SIG-M5 treated with dmso at 0.1 percent for 504 hours (cell line): ENCODE measurements at regions not wholly inside any gene's neighbourhood (a gene's known extent, or its start where the extent isn't known, plus 50 kb on each side); places are given as distances from the start of the nearest gene placed in this dataset.

Experiments
- DNase-seq: peaks from one replicate; lab custom pipeline; 2025; ENCODE audit not compliant: unreplicated experiment; lab: John Stamatoyannopoulos, UW

DNA sequence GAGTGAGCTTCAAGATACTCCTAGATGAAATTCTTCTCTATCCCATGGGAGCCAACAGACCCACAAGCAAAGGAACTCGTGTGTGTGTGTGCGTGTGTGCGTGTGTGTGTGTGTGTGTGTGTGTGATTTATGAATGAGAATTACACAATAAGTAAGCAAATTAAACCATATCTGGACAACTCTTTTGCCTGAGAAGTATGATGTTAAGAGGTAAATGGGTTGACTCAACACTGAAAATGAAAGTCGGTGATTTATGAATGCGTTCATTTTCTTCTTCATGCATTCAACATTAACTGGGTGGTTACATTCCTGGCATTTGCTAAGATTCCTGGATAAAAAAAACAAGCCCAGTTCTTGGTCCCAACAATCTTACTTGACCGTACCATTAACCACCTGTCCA is 171.3 kb upstream of the ZNF462 start:
- no peak for DNase-seq

DNA sequence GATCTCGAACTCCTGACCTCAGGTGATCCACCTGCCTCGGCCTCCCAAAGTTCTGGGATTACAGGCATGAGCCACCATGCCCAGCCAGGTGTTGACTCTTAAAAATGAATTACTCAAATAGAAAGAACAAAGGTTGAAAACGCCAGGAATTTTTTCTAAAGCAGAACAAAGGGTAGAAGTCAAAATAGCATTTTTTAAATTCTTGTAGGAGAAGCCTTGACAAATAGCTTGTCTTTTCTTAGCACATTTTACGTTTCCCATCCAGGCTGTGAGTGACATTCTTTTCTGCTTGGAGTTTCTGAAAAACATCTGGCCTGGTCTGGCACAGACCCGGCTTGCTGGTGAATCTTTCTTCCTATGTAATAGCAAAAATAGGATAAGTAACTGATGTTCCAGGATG is 169.4 kb upstream of the ZNF462 start:
- DNase-seq, result no peak

DNA sequence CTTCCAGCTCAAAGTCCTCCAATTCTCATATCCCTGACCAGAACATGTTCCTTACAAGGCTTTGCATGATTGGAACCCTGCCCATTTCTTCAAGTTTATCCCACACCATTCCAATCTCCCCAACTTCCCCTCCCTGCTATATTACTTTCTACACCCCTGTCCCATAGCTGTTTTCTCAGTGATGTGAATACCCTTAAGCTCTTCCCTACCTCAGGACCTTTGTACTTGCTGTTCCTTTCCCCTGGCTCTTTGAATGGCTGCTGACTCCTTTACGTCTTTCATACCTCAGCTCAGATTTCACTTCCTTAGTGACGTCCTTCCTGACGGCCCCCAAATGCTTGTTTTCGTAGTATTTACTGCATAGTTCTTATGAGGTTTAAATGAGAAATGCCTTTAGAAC is 166.2 kb upstream of the ZNF462 start:
- no peak for DNase-seq

DNA sequence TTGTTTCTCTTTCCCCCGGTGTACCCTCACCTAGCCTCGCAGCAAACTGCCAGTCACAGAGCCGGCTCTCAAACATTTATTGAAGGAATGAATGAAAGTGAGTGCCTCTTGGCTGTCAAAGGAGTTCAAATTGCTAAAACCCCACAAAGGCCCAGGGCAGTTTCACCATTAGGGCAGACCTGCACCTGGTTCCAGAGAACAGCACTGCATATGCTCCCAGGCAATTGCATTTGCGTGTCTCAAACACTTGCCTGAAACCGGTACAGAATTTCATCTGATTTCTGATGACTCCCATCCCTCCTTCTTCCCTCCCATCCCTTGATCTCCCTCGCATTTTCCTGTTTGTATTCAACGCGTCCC is 165.6 kb upstream of the ZNF462 start:
- no peak for DNase-seq

DNA sequence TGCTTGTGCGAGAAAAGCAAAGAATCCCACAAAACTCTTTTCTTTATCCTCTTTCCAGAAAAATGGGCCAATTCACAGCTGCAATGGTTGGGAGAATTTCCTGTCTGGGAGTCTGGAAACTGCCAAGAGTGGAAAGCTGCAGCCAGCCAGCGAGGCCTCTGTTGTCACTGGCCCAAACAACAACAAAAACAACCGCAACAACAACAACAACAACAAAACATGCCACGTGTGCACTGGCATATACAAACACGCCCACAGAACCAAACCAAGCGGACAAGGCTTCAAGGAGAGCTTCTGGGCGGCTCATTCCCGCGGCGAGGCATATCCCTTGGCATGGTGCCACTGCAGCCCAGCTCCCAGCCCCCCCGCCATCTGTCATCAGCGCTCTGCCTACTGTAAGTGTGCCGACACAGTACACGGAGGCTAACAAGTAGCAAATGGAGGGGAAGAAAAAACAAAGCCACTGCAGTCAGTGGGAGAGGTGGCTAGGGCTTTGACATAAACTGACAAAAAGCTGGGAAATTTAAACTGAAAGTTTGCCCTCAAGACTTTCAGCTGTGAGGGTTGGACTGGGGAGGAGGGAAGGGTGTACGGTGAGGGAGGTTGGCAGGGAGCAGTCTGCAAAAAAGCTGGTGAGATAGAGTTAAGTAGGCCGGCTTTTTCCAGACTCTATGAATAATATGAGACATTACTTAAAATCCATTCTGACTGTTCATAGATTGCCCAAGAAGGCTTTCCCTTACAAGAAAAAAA is 165.0 kb upstream of the ZNF462 start:
- DNase-seq, result no peak

DNA sequence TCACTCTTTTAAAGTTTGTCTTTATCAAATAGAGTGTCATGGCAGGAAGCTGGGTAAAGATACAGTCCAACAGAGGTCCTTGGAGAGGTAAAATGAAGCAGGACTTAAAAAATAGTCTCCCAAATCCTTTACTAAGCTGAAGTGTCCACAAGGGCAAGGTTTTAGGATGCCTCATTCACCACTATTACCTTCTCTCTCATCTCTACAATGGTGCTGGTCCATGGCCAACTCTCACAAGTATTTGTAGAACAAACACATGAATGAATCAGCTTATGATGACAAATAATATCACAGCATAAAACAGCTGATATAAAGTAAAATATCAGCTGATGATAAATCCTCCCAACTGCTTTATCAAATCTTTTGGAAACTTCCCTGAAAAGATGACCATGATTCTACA is 162.3 kb upstream of the ZNF462 start:
- no peak for DNase-seq

DNA sequence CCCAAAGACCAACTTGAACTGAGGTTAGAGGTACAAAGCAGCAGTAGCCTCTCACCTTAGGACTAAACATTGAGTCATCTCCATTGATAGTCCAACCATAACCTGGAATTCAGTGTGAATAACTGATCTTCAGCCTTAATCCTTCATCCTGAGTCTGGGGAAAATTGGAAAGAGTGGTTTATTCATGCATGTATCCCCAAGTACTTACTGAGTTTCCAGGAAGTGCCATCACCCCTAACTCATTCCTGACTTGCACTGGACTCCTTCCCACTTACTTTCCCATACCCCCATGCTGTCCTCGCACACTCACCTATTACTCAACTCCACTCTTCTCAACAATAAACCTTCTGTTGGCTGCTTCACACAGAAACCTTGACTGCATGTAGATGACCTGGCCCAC is 161.4 kb upstream of the ZNF462 start:
- no peak for DNase-seq

DNA sequence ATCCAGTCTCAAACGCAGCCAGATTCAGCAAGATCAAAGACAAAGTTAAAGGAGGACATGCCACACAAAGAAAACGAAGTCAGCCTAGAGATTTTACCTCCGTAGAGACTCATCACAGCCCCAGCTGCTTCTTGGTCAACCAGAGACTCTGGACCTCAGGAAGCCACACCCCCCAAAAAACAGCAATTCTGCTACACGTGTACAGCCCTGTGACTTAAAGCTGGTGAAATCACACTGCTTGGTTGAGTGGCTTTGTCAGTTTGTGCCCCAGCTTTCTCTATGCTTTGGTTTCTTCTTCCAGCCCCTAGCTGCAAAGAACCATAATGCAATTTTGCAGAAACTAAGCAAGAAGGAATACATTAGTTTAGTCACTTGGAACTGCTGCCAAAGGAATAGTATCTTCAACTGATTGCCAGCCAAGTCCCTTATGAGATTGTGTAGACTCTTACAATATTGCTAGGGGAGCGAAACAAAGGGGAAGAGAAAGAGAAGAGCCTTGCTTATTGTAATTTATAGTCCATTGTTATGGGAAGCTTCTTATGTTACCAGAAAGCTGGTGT is 158.8 kb upstream of the ZNF462 start:
- DNase-seq, result no peak

DNA sequence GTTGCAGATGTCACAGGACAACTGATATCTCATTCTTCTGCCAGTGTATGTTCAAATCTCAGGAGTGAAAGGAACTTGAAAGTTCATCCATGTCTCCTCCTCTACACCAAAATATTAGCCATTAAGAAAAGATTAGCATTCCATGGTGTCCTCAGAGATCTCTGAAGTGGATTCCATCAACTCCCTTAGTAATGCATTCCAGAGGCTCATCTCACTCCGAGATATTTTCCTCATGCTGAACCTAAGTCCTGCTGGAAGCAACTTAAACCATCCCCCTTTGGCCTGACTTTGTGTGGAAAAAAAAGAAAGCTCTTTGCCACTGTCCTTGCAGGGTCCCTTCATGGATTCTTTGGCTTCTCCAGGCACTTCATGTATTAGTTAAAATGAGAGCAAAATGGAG is 155.7 kb upstream of the ZNF462 start:
- DNase-seq, result no peak

DNA sequence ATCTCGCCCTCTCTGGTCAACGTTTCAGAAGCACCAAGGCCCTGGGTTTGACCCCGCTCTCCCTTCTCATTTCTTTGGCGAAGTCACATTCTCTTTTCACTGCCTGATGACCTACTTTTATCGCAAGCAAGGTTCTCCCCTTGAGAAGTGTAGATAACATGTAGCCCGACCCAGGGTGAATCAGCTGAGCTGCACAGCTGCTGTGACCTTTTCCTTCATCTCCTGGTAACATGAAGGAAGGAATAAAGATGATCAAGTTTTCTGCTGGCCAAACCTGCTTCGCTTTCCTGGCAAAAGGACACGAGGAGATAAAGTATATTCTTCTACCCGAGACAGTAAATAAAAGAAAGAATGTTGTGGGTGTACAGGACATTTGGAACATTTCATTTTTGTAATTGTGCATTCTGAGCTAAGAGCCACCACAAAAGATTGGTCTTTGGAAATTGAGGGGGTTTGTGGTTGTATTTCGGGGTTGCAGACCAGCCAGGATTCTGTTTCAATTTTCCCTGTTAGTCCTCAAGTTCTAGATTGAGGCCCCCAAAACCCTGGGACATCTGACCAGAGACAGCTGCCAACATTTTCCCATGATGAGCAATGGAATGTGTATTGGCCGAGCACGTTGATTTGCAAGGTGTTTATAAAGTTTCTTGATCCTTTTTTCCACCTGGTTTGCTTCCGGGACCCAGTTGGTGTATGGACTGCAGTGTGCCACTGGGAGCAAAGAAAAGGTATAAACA is 155.1 kb upstream of the ZNF462 start:
- no peak for DNase-seq

DNA sequence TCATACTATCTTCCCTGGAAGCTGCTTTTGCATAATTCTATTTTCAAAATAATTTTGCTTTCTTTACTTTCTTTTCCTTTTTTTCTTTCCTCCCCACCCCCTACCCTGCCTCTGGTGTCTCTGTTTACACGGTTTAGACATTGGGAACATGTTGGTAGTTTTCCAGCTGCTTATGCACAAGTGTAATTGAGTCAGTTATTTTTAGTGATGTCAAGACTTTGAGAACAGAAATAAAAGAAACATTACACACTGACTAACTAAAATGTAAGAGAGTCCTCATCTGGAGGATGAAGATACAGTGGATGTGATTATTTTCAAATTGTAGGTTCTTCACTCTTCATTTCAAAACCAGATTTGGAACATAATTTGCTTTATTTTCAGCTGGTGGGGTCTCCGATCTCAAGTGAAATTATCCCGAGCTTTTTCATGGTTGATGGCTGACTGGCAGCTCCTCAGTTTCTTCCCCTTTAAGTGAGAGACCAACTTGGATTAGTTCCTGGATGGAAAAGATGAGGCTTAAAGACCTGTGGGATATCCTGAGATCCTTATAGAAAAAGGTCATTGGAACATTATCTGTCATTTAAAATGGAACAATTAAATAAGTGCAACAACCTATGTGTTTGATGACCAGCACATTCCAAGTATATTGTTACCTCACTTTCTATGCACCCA is 154.4 kb upstream of the ZNF462 start:
- no peak for DNase-seq

DNA sequence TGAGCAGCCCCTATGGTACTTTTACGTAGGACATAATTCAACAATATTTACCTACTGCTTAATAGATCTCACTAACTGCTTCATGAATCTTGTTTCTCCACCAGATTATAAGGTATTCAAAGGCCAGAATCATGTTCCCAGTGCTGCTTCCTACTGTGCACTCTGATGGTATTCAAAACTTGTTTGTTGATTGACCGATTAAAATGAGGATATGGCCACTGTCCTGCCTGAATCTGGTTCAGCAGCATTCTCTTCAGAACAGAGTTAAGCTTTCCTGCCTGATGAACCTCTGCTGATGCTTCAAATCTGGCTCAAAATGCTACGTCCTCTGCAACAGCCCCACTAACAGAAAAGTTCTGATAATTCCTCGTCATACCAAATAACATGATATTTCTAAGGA is 150.7 kb upstream of the ZNF462 start:
- DNase-seq, result peak; percentile 23

DNA sequence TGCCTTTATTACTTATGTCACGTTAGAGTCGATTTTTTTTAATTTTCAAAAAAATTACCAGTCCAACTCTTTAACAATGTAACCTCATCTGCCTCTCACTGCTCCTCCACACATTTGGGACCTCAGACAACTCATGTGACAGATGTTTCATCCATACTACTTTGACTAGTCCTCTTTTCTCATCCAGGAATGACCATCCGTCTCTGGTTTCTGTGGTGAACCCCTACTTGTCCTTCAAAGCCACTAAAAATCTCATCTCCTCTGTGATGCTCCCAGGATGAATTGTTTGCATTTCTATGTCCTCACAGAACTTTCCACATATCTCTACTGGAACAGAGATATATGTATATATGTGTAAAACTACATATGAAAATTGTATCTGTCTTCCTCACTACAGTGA is 149.8 kb upstream of the ZNF462 start:
- no peak for DNase-seq

DNA sequence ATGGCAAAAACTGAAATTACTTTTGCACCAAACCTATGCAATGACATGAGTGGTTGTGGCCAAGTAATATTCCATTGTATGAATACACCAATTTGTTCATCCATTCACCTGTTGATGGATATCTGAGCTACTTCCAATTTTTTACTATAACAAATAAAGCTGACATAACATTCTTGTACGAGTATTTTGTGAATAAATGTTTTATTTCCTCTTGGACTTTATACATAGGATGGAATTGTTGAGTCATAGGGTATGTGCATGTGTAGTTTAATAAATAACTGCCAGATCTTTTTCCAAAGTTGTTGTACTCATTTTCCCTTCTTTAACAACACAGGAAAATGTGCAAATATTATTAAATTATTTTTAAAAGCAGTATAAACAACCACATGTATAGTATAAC is 146.1 kb upstream of the ZNF462 start:
- DNase-seq, result no peak

DNA sequence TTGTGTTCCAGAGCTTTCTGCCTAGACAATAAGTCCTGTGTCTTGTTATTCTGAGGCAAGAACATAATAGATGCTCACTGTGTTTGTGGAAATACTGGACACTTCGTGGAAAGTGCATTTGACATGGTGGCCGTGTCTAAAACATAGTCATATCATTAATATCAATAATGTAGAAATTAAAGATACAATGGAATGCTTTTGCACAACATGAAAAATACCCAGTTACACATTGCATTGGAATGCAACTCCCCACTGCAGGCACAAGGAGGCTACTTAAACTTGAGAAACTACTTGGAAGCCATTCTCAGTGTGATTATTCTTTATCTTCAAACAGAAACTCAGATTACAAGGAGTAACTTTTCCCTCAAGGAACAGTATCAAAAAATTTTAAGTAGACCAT is 145.3 kb upstream of the ZNF462 start:
- peak; percentile 12 for DNase-seq

DNA sequence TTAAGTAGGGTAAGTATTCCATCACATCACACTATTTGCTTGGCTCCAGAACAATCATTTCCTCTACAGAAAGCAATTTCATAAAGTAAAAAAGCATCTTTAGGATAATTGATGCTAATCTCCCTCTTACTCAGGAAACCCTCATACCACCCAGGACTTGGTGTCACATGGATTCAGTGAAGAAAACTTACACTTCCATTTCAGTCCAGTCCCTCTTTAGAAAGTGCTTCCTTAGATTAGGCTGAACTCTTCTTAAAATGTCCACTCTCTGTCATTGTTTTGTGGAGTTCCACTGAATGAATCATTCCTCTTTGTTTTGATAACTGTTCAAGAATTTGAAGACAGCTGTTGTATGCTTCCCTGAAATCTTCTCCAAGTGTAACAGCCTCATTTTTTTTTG is 144.0 kb upstream of the ZNF462 start:
- DNase-seq, result no peak

DNA sequence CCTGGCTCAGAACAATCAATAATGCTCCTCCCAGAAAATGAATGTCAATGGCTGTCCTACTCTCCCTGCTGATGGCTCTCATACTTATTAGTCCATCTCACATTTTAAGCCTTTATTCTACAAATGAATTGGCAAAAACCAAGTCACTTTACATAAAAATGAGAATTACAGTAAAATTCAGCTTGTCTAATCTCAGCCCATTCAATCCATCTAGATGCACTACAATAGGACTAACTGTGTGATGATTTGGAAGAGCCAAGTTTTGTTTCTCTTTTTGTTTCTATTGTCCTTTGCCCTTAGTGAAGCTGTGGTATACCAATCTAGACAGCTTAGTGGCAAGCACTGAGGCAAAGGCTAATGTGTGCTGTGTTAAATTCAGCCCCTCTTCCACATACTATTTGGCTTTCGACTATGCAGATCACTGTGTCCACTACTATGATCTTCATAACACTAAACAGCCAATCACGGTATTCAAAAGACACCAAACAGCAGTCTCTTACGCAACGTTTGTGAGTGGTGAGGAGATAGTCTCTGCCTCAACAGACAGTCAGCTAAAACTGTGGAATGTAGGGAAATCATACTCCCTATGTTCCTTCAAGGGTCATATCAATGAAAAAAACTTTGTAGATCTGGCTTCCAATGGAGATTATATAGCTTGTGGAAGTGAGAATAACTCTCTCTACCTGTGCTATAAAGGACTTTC is 140.8 kb upstream of the ZNF462 start:
- no peak for DNase-seq

DNA sequence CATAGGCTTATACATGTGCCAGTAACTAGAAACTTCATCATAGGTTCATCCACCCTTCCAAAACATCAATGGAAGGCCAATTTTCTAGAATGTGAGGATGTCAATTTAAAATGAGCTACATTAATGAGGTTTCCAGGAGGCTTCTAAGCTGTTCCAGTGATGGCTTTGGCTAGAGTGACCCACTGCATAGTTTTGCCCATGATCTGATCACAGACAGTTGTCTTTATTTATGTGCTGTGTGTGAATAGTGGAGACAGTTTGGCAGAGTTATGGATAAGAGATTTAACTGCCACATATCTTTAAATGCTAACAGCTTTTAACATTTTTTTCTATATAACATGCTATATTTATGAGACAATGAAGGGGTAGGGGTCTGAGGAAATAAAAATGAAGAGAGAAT is 139.0 kb upstream of the ZNF462 start:
- DNase-seq, result no peak

DNA sequence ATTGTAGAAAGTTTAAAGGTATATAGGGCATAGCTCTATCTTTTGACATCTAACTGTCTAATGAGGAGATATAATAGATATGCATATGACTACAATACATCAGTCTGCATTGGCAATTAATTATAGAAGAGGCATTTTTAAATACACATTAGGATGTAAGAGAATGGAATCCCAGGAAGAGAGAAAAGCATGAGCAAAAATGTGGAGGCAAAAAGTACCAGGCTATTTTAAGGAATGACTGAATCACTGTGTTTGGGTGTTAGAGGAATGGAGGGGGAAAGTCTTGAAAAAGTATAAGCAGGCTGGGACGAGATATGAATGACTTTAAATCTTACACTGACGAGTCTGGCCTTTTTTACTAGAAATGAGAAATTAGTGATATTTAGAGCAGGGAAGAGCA is 138.4 kb upstream of the ZNF462 start:
- no peak for DNase-seq

DNA sequence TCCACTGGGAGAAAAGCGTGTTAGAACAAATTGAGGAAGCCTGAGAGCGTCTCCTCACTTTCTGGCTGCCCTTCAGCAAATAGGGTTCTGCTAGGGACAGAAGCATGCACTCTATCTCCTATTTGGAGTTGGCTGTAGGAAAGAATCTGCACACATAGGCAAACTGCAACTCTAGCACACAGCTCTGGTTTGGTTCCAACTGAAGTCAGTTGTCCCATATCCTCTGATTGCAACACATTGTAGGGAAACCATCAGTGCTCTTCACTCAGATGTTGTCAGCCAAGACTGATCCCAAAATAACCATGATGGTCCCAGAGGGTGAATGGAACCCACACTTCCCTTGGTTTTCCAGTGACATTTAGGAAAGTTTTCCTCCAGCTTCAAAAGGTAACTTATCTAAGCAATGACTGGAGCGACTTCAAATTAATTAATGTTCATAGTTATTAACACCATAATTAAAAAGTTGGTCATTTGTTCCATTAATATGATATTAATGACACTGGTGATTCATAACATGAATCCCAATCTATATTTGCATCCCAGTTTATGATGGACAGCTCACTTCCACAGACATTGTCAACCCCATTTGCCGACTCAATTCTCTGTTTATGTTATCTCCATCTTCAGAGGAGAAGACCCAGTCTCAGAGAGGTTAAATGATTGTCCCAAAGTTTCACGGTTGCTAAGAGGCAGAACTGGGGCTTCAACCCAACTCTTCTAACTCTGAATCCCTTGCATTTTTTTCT is 136.7 kb upstream of the ZNF462 start:
- DNase-seq, result no peak

DNA sequence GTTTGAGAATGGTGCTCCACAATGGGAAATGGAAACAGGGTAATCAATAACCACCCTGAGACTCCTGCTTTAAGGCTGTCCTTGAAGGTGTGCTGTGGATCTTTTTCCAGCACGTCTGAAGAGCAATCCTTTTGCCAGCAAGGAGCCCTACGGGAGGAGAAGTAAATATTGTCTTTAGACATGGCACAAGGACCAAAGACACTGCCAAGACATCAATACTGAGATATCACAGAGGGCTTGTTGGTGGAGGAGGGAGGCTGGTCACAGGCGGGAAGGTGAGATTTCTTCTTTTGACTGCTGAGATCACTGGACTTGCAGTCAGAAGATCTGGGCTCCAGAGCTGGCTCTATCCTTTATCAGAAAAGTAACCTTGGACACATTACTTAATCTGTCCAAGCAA is 135.0 kb upstream of the ZNF462 start:
- DNase-seq, result no peak
